Panc1 (cell line): ENCODE measurements at regions not wholly inside any gene's neighbourhood (a gene's known extent, or its start where the extent isn't known, plus 50 kb on each side); places are given as distances from the start of the nearest gene placed in this dataset.

Source experiments
- ATAC-seq: fragments of 200-7000 bp; cut with Tn5 transposase; 2 replicates; pipeline ENCODE4 v1.9.1; 2020; ENCODE audit warnings: mild to moderate bottlenecking, moderate library complexity
- BruUV-seq: library from RNA; stranded (reverse); fragments of 400-500 nt; replicated peaks from 2 replicates; lab custom pipeline; 2021; lab: Mats Ljungman, UMichigan
- CTCF ChIA-PET: fragments of 300-600 bp; sonication (Branson Sonifier 250); formaldehyde crosslinking; loops from one replicate; lab custom pipeline; 2022; ENCODE audit warnings: antibody characterized with exemption; lab: Charles Lee
- POLR2A ChIA-PET: fragments of 300-600 bp; sonication (Branson Sonifier 250); formaldehyde crosslinking; loops from one replicate; lab custom pipeline; 2022; ENCODE audit warnings: antibody characterized with exemption; lab: Charles Lee
- DNase-seq: peaks from one replicate; pipeline ENCODE4 v3.0.0-alpha.2; 2010; ENCODE audit warnings: low read depth, low spot score
- H3K27ac ChIP-seq: 2 replicates; pipeline ENCODE4 v1.5.1; 2011; ENCODE audit warnings: mild to moderate bottlenecking, low read length, inconsistent platforms
- H3K27me3 ChIP-seq: fragments of 200-500 bp; sonication (Bioruptor generic); 2 replicates; pipeline ENCODE4 v1.6.0; 2014; ENCODE audit warnings: low read length, inconsistent platforms; ENCODE audit not compliant: control insufficient read depth, insufficient read depth
- H3K36me3 ChIP-seq: fragments of 200-500 bp; sonication (Bioruptor generic); 2 replicates; pipeline ENCODE4 v1.5.1; 2014; ENCODE audit warnings: inconsistent platforms, mild to moderate bottlenecking, low read length, moderate library complexity; ENCODE audit not compliant: control insufficient read depth, insufficient read depth
- H3K4me1 ChIP-seq: 2 replicates; pipeline ENCODE4 v1.5.1; 2011; ENCODE audit warnings: inconsistent platforms, mild to moderate bottlenecking, low read length, moderate library complexity; ENCODE audit not compliant: control insufficient read depth, insufficient read depth
- H3K4me3 ChIP-seq, 2 experiments: 2 replicates each; pipeline ENCODE4 v1.5.1; 2011 to 2012; ENCODE audit warnings: low read depth in 2 of 2, low read length in 2 of 2, mild to moderate bottlenecking in 2 of 2, inconsistent platforms in 1 of 2, moderate library complexity in 1 of 2
- H3K9me3 ChIP-seq: fragments of 200-500 bp; sonication (Bioruptor generic); 2 replicates; pipeline ENCODE4 v1.5.1; 2014; ENCODE audit warnings: low read depth, mild to moderate bottlenecking, inconsistent platforms, low read length, moderate library complexity; ENCODE audit not compliant: control insufficient read depth, insufficient read depth
- POLR2AphosphoS5 ChIP-seq: IDR thresholded peaks from 2 replicates; pipeline ENCODE4 v1.6.1; 2012; ENCODE audit warnings: mild to moderate bottlenecking, low read depth, low read length, moderate library complexity
- SIN3A ChIP-seq: IDR thresholded peaks from 2 replicates; pipeline ENCODE4 v1.6.1; 2012; ENCODE audit warnings: low read depth, mild to moderate bottlenecking, low read length, moderate library complexity, borderline replicate concordance; ENCODE audit not compliant: insufficient read depth
- TCF7L2 ChIP-seq: IDR thresholded peaks from 2 replicates; pipeline ENCODE4 v1.6.1; 2011; ENCODE audit warnings: mild to moderate bottlenecking, low read depth, low read length, inconsistent platforms
- in situ Hi-C: cut with HindIII; loops from 2 replicates; pipeline ENCODE4 v1.10.0; 2016; ENCODE audit warnings: low sequenced_read_pairs, low pct_unique_long_range_greater_than_20kb
- intact Hi-C: fragments of 100-400 bp; cut with micrococcal nuclease; formaldehyde crosslinking; loops from one replicate; pipeline ENCODE4 v1.10.0; 2022; ENCODE audit not compliant: unreplicated experiment
- TF ChIP-seq, protein P1 (sequence below): fragments of 450-650 bp; IDR thresholded peaks from 2 replicates; pipeline ENCODE4 v1.5.1; 2017; ENCODE audit warnings: mild to moderate bottlenecking
- TF ChIP-seq, protein P2 (sequence below), 2 experiments: IDR thresholded peaks; 2 replicates each; pipeline ENCODE4 v1.6.1; 2011 to 2012; ENCODE audit warnings: low read depth in 2 of 2, control low read depth in 1 of 2, low read length in 1 of 2, mild to moderate bottlenecking in 1 of 2, moderate library complexity in 1 of 2; ENCODE audit not compliant: insufficient read depth in 1 of 2

DNA sequence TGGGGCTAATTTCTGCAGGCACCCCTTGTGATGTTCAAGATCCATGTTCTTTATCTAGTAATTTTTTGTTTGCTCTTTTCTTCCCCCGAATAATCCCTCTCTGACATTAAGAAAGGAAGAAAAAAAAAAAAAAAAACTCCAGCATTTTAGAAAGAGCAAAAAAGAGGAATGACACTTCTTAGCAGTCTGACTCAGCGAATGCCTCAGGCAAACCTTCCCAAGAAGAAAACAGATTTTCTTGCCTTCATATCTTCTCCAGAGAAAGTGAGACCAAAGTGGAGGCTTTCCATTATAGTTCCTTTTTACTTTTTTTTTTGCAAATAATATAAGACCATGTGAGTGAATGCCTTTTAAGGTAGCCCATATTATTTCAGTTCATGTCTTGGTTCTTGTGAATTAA lies 479.0 kb upstream of the SYT1 start:
- in situ Hi-C loops, result no loop called here
- Histone ChIP-seq H3K4me1 (no peaks in the 10 kb centered on the region), H3K9me3 (no peaks in the 10 kb centered on the region), H3K27me3 (no peaks in the 10 kb centered on the region), H3K36me3 (no peaks in the 10 kb centered on the region), H3K4me3 (no peak overlapping the region), H3K27ac (no peak overlapping the region)
- intact Hi-C loops, result no loop called here
- TF ChIP-seq, protein P1, sequence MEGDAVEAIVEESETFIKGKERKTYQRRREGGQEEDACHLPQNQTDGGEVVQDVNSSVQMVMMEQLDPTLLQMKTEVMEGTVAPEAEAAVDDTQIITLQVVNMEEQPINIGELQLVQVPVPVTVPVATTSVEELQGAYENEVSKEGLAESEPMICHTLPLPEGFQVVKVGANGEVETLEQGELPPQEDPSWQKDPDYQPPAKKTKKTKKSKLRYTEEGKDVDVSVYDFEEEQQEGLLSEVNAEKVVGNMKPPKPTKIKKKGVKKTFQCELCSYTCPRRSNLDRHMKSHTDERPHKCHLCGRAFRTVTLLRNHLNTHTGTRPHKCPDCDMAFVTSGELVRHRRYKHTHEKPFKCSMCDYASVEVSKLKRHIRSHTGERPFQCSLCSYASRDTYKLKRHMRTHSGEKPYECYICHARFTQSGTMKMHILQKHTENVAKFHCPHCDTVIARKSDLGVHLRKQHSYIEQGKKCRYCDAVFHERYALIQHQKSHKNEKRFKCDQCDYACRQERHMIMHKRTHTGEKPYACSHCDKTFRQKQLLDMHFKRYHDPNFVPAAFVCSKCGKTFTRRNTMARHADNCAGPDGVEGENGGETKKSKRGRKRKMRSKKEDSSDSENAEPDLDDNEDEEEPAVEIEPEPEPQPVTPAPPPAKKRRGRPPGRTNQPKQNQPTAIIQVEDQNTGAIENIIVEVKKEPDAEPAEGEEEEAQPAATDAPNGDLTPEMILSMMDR, result no peak
- no peak for TF ChIP-seq POLR2AphosphoS5
- TF ChIP-seq TCF7L2, result no peak
- TF ChIP-seq SIN3A, result no peak
- TF ChIP-seq, protein P2, sequence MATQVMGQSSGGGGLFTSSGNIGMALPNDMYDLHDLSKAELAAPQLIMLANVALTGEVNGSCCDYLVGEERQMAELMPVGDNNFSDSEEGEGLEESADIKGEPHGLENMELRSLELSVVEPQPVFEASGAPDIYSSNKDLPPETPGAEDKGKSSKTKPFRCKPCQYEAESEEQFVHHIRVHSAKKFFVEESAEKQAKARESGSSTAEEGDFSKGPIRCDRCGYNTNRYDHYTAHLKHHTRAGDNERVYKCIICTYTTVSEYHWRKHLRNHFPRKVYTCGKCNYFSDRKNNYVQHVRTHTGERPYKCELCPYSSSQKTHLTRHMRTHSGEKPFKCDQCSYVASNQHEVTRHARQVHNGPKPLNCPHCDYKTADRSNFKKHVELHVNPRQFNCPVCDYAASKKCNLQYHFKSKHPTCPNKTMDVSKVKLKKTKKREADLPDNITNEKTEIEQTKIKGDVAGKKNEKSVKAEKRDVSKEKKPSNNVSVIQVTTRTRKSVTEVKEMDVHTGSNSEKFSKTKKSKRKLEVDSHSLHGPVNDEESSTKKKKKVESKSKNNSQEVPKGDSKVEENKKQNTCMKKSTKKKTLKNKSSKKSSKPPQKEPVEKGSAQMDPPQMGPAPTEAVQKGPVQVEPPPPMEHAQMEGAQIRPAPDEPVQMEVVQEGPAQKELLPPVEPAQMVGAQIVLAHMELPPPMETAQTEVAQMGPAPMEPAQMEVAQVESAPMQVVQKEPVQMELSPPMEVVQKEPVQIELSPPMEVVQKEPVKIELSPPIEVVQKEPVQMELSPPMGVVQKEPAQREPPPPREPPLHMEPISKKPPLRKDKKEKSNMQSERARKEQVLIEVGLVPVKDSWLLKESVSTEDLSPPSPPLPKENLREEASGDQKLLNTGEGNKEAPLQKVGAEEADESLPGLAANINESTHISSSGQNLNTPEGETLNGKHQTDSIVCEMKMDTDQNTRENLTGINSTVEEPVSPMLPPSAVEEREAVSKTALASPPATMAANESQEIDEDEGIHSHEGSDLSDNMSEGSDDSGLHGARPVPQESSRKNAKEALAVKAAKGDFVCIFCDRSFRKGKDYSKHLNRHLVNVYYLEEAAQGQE (IDR thresholded peaks at IDR 0.05; ENCODE audit: insufficient read depth in 1 of 2, low read depth in 2 of 2, low read length in 1 of 2), result no peak
- no TSS peak for BruUV-seq
- CTCF ChIA-PET, result no interaction called here
- POLR2A ChIA-PET, result no interaction called here
- DNase-seq, result no peak
- no peak for ATAC-seq

DNA sequence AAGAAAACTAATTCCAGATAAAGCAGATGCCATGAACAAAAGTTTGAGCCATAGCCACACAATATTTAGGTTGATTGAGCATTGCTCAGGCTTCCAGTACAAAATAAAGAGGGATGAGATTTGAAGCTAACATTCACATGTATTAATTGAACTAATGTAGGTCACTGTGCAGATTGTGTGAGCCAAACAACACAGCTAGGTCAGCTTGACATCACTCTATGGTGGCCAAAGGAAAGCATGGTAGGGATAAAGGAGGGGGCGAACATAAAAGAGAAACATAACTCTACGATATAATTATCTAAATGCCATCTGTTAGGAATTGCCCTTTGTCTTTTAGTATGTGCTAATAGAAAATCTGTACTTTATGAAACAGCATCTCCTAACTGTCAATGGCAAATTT lies 477.7 kb upstream of the SYT1 start:
- intact Hi-C loops, result no loop called here
- CTCF ChIA-PET, result no interaction called here
- no peak for TF ChIP-seq POLR2AphosphoS5
- TF ChIP-seq, protein P1, result no peak
- no peak for TF ChIP-seq TCF7L2
- TF ChIP-seq SIN3A, result no peak
- TF ChIP-seq, protein P2 (IDR thresholded peaks at IDR 0.05; ENCODE audit: insufficient read depth in 1 of 2, low read depth in 2 of 2, low read length in 1 of 2), result no peak
- Histone ChIP-seq H3K36me3 (no peaks in the 10 kb centered on the region), H3K9me3 (no peaks in the 10 kb centered on the region), H3K4me1 (no peaks in the 10 kb centered on the region), H3K27me3 (no peaks in the 10 kb centered on the region), H3K27ac (no peak overlapping the region), H3K4me3 (no peak overlapping the region)
- BruUV-seq, result no TSS peak
- ATAC-seq (no peak), DNase-seq (no peak)
- POLR2A ChIA-PET, result no interaction called here
- in situ Hi-C loops, result no loop called here
